ENCODE measurements at regions not wholly inside any gene's neighbourhood (a gene's known extent, or its start where the extent isn't known, plus 50 kb on each side); places are given as distances from the start of the nearest gene placed in this dataset.

DNA sequence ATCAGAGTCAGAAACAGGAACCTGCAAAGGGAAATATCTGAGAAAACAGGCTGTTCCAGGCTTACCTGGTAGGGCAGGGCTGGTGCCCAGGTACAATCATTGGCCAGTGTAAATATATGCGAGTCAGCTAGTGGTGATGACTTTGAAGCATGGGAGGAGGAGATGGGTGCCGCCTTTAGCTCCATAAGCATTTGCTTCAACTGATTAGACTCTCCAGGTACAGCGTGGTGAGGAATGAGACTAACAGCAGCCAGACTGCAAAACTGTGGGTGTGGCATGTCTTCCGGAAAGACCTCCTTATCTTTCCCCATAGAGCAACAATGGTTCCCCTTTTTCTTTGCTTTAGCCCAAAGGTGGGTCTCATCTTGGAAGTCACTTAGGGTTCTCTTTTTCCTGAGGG is 137.2 kb downstream of the LRIG2 start:
- TF ChIP-seq POLR2A (IDR thresholded peaks at IDR 0.05; ENCODE audit: low read depth, low read length) (no peak), POLR2AphosphoS5 (IDR thresholded peaks at IDR 0.05; ENCODE audit: low read depth, low read length) (no peak)
